Kidney tubule cell (primary cell): ENCODE measurements at regions not wholly inside any gene's neighbourhood (a gene's known extent, or its start where the extent isn't known, plus 50 kb on each side); places are given as distances from the start of the nearest gene placed in this dataset.

ENCODE experiments used
- DNase-seq: peaks from one replicate; pipeline ENCODE4 v3.0.0-alpha.2; 2018; ENCODE audit warnings: low spot score

DNA sequence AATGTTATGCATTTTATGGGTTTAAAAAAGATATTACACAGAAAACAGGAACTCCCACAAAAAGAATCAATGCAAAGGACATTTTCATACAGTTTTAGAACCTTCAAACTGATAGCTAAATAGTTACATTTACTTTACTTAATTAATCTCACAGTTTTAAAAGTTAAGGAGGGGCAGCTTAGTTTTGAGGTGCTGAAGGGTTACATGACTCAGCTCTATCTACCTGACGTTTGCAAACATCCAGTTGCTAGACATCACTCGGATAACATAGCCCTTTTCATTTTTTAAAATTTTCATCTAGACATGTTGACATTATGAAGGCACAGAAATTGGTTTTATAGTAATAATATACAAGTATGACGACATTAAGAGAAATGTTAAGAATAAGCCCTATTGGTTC is 53.7 kb upstream of the HSD17B12 start:
- DNase-seq: no peak
